Liver (tissue), 8 donors: ENCODE measurements at regions not wholly inside any gene's neighbourhood (a gene's known extent, or its start where the extent isn't known, plus 50 kb on each side); places are given as distances from the start of the nearest gene placed in this dataset.

Experiments used
- DNase-seq: peaks from one replicate; pipeline ENCODE4 v3.0.0-alpha.2; 2017; ENCODE audit warnings: low spot score
- H3K27ac ChIP-seq, 2 donors: one replicate each; pipeline ENCODE4 v1.7.0; 2013; ENCODE audit warnings: inconsistent platforms in 2 of 2, low read length in 2 of 2, control low read depth in 1 of 2, low read depth in 1 of 2, mild to moderate bottlenecking in 1 of 2
- H3K27me3 ChIP-seq, 4 donors: one replicate each; pipeline versions ENCODE4 v1.6.1 to v1.7.0; 2013; ENCODE audit warnings: low read length in 3 of 4, inconsistent platforms in 1 of 4, mild to moderate bottlenecking in 1 of 4, moderate library complexity in 1 of 4; ENCODE audit not compliant: control insufficient read depth in 4 of 4, insufficient read depth in 4 of 4
- H3K36me3 ChIP-seq, 4 donors: one replicate each; pipeline versions ENCODE4 v1.6.1 to v1.7.0; 2013; ENCODE audit warnings: low read length in 3 of 4, mild to moderate bottlenecking in 3 of 4, low read depth in 1 of 4, moderate library complexity in 1 of 4; ENCODE audit not compliant: control insufficient read depth in 4 of 4, insufficient read depth in 3 of 4
- H3K4me1 ChIP-seq, 4 donors: one replicate each; pipeline versions ENCODE4 v1.6.1 to v1.7.0; 2013; ENCODE audit warnings: low read length in 3 of 4, mild to moderate bottlenecking in 3 of 4, moderate library complexity in 1 of 4; ENCODE audit not compliant: control insufficient read depth in 4 of 4, insufficient read depth in 4 of 4
- H3K4me3 ChIP-seq, 3 donors: one replicate each; pipeline versions ENCODE4 v1.6.1 to v1.7.0; 2013; ENCODE audit warnings: low read length in 3 of 3, control low read depth in 1 of 3, low read depth in 1 of 3, mild to moderate bottlenecking in 1 of 3
- H3K9ac ChIP-seq, 2 donors: one replicate each; pipeline ENCODE4 v1.7.0; 2013; ENCODE audit warnings: low read length in 2 of 2, mild to moderate bottlenecking in 2 of 2, moderate library complexity in 2 of 2, control low read depth in 1 of 2, low read depth in 1 of 2
- H3K9me3 ChIP-seq, 4 donors: one replicate each; pipeline versions ENCODE4 v1.6.1 to v1.7.0; 2013; ENCODE audit warnings: low read length in 3 of 4; ENCODE audit not compliant: control insufficient read depth in 4 of 4
- FOXA2 ChIP-seq: IDR thresholded peaks from 2 replicates; pipeline ENCODE4 v1.6.1; 2016; ENCODE audit warnings: antibody characterized with exemption
- HNF4G ChIP-seq: IDR thresholded peaks from 2 replicates; pipeline ENCODE4 v1.6.1; 2016; ENCODE audit warnings: antibody characterized with exemption
- JUND ChIP-seq, 2 donors: IDR thresholded peaks; 2 replicates each; pipeline ENCODE4 v1.6.1; 2016; ENCODE audit warnings: antibody characterized with exemption in 2 of 2
- NR2F2 ChIP-seq: IDR thresholded peaks from 2 replicates; pipeline ENCODE4 v1.6.1; 2016; ENCODE audit warnings: antibody characterized with exemption
- RAD21 ChIP-seq, 2 donors: IDR thresholded peaks; 2 replicates each; pipeline ENCODE4 v1.6.1; 2016; ENCODE audit warnings: antibody characterized with exemption in 2 of 2, mild to moderate bottlenecking in 2 of 2
- SP1 ChIP-seq: IDR thresholded peaks from 2 replicates; pipeline ENCODE4 v1.6.1; 2018; ENCODE audit warnings: antibody characterized with exemption, mild to moderate bottlenecking
- TAF1 ChIP-seq: conservative IDR thresholded peaks from 2 replicates; pipeline ENCODE4 v1.6.1; 2016; ENCODE audit warnings: antibody characterized with exemption, mild to moderate bottlenecking
- WGBS: extraction: QIAGEN DNeasy Blood & Tissue Kit; methylation state at CpG from one replicate; pipeline ENCODE4 v1.1.7; 2013; 5-methylcytosine and 5-hydroxymethylcytosine counted together
- TF ChIP-seq, protein P1 (sequence below): IDR thresholded peaks from 2 replicates; pipeline ENCODE4 v1.6.1; 2016; ENCODE audit warnings: antibody characterized with exemption, mild to moderate bottlenecking
- TF ChIP-seq, protein P2 (sequence below): IDR thresholded peaks from 2 replicates; pipeline ENCODE4 v1.6.1; 2016; ENCODE audit warnings: antibody characterized with exemption
- TF ChIP-seq, protein P3 (sequence below): fragments of 150-350 bp; IDR thresholded peaks from 2 replicates; pipeline ENCODE4 v1.5.1; 2017; ENCODE audit warnings: improper control_type of control experiment, low read depth, low read length; ENCODE audit not compliant: missing input control
- TF ChIP-seq, protein P4 (sequence below): IDR thresholded peaks from 2 replicates; pipeline ENCODE4 v1.6.1; 2016; ENCODE audit warnings: antibody characterized with exemption
- donor health status: healthy.
- donor health status: healthy.
- donor health status: healthy.
- donor health status: healthy.
- donor health status: healthy.

DNA sequence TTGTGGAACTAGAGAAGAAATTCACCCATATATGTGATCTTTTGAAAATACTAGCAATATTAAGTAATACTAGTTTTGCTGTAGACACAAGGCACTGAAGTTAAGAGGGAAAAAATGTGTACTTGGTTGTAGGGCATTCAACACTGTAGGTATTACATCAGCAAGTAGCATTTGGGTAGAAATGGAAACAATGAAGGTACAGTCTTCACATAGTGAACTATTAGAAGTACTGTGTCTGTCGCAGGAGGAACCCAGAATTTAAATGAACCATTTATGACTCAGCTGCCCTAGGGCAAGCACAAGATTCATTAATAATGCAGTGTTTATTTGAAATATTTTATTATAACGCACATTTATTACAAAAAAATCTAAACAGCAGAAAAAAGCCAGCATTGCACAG lies 572.7 kb upstream of the TENM3 start:
- Histone ChIP-seq H3K4me1 (no peaks in the 10 kb centered on the region), H3K4me3 (no peak overlapping the region), H3K9me3 (no peaks in the 10 kb centered on the region), H3K9ac (no peak overlapping the region), H3K27ac (no peak overlapping the region), H3K27me3 (no peaks in the 10 kb centered on the region), H3K36me3 (no peaks in the 10 kb centered on the region)
- no peak for DNase-seq
- TF ChIP-seq SP1 (no peak), RAD21 (IDR thresholded peaks at IDR 0.05) (no peak), HNF4G (no peak), TAF1 (no peak), JUND (IDR thresholded peaks at IDR 0.05) (no peak)
- TF ChIP-seq, protein P1, sequence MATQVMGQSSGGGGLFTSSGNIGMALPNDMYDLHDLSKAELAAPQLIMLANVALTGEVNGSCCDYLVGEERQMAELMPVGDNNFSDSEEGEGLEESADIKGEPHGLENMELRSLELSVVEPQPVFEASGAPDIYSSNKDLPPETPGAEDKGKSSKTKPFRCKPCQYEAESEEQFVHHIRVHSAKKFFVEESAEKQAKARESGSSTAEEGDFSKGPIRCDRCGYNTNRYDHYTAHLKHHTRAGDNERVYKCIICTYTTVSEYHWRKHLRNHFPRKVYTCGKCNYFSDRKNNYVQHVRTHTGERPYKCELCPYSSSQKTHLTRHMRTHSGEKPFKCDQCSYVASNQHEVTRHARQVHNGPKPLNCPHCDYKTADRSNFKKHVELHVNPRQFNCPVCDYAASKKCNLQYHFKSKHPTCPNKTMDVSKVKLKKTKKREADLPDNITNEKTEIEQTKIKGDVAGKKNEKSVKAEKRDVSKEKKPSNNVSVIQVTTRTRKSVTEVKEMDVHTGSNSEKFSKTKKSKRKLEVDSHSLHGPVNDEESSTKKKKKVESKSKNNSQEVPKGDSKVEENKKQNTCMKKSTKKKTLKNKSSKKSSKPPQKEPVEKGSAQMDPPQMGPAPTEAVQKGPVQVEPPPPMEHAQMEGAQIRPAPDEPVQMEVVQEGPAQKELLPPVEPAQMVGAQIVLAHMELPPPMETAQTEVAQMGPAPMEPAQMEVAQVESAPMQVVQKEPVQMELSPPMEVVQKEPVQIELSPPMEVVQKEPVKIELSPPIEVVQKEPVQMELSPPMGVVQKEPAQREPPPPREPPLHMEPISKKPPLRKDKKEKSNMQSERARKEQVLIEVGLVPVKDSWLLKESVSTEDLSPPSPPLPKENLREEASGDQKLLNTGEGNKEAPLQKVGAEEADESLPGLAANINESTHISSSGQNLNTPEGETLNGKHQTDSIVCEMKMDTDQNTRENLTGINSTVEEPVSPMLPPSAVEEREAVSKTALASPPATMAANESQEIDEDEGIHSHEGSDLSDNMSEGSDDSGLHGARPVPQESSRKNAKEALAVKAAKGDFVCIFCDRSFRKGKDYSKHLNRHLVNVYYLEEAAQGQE, result no peak
- TF ChIP-seq, protein P2, sequence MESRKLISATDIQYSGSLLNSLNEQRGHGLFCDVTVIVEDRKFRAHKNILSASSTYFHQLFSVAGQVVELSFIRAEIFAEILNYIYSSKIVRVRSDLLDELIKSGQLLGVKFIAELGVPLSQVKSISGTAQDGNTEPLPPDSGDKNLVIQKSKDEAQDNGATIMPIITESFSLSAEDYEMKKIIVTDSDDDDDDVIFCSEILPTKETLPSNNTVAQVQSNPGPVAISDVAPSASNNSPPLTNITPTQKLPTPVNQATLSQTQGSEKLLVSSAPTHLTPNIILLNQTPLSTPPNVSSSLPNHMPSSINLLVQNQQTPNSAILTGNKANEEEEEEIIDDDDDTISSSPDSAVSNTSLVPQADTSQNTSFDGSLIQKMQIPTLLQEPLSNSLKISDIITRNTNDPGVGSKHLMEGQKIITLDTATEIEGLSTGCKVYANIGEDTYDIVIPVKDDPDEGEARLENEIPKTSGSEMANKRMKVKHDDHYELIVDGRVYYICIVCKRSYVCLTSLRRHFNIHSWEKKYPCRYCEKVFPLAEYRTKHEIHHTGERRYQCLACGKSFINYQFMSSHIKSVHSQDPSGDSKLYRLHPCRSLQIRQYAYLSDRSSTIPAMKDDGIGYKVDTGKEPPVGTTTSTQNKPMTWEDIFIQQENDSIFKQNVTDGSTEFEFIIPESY, result no peak
- TF ChIP-seq, protein P3, sequence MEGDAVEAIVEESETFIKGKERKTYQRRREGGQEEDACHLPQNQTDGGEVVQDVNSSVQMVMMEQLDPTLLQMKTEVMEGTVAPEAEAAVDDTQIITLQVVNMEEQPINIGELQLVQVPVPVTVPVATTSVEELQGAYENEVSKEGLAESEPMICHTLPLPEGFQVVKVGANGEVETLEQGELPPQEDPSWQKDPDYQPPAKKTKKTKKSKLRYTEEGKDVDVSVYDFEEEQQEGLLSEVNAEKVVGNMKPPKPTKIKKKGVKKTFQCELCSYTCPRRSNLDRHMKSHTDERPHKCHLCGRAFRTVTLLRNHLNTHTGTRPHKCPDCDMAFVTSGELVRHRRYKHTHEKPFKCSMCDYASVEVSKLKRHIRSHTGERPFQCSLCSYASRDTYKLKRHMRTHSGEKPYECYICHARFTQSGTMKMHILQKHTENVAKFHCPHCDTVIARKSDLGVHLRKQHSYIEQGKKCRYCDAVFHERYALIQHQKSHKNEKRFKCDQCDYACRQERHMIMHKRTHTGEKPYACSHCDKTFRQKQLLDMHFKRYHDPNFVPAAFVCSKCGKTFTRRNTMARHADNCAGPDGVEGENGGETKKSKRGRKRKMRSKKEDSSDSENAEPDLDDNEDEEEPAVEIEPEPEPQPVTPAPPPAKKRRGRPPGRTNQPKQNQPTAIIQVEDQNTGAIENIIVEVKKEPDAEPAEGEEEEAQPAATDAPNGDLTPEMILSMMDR, result no peak
- 74% methylated on average over 2 of the region's 2 CpGs for WGBS

DNA sequence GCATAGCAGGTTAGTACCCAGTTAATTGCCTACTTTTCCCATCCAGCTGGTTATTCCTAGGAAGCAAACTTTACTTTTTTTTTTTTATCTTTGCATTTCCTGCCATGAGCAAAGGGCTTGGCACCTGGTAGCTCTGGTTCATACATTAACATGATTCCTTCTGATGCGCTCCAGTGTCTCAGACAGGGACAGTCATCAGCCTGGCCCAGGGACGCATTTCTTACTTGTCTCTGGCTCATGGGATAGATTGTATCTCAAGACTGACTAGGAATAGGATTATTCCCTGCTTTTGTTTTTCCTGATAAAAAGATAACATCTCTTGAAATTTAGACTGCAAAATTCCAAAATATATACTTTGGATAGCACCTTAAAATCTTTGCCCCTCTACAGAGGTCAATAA lies 571.5 kb upstream of the TENM3 start:
- Histone ChIP-seq H3K27me3 (no peaks in the 10 kb centered on the region), H3K9ac (no peak overlapping the region), H3K4me1 (no peaks in the 10 kb centered on the region), H3K9me3 (no peaks in the 10 kb centered on the region), H3K27ac (no peak overlapping the region), H3K4me3 (no peak overlapping the region), H3K36me3 (no peaks in the 10 kb centered on the region)
- DNase-seq, result no peak
- TF ChIP-seq SP1 (no peak), FOXA2 (no peak), NR2F2 (no peak), TAF1 (no peak), RAD21 (IDR thresholded peaks at IDR 0.05) (no peak)
- TF ChIP-seq, protein P4, sequence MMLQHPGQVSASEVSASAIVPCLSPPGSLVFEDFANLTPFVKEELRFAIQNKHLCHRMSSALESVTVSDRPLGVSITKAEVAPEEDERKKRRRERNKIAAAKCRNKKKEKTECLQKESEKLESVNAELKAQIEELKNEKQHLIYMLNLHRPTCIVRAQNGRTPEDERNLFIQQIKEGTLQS, result no peak
- TF ChIP-seq, protein P3, result no peak
- 84% methylated on average over 2 of the region's 2 CpGs for WGBS
